Neural crest cell (in vitro differentiated cells): ENCODE measurements at regions not wholly inside any gene's neighbourhood (a gene's known extent, or its start where the extent isn't known, plus 50 kb on each side); places are given as distances from the start of the nearest gene placed in this dataset.

Source experiments
- DNase-seq: peaks from one replicate; pipeline ENCODE4 v3.0.0; 2021; ENCODE audit warnings: low read depth, mixed read lengths, low spot score
- H3K27ac Mint-ChIP-seq: one replicate; pipeline ENCODE4 v1.8.0; 2021; ENCODE audit warnings: mild to moderate bottlenecking, mixed read lengths; ENCODE audit not compliant: unreplicated experiment
- H3K27me3 Mint-ChIP-seq: 2 replicates; pipeline ENCODE4 v1.8.0; 2021; ENCODE audit warnings: low read depth, mild to moderate bottlenecking, mixed read lengths
- H3K36me3 Mint-ChIP-seq: 2 replicates; pipeline ENCODE4 v1.8.0; 2021; ENCODE audit warnings: low read depth, mild to moderate bottlenecking, mixed read lengths
- H3K4me1 Mint-ChIP-seq: 2 replicates; pipeline ENCODE4 v1.8.0; 2021; ENCODE audit warnings: mixed read lengths
- H3K4me3 Mint-ChIP-seq: one replicate; pipeline ENCODE4 v1.8.0; 2021; ENCODE audit warnings: mild to moderate bottlenecking, mixed read lengths
- H3K9me3 Mint-ChIP-seq: 2 replicates; pipeline ENCODE4 v1.8.0; 2021; ENCODE audit warnings: mixed read lengths
- TF ChIP-seq, protein P1 (sequence below): fragments of 200-600 bp; sonication (generic); conservative IDR thresholded peaks from 2 replicates; pipeline ENCODE4 v1.5.0; 2021; ENCODE audit warnings: antibody characterized with exemption, mild to moderate bottlenecking

DNA sequence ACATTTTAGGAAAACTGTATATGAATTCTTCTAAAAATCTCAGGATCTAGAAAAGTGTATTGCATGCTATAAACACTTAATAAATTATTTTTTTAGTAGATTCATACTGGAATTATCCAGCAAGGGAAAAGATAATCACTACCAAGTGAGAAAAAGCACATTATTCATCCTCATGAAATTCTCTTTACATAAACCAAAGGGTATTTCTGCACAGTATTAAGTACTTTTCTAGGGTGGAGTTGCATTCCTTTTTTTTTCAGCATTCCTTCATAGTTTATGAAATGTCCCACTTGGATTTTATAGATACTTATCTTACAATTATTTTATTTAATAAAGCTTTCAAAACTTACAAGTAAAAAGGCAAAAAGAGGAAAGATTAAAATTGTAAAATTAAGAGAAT lies 403.3 kb downstream of the HGF start:
- Mint-ChIP-seq H3K36me3 (no peaks in the 10 kb centered on the region), H3K4me3 (no peak overlapping the region), H3K4me1 (no peaks in the 10 kb centered on the region), H3K27me3 (no peaks in the 10 kb centered on the region), H3K9me3 (no peaks in the 10 kb centered on the region), H3K27ac (no peak overlapping the region)
- TF ChIP-seq, protein P1, sequence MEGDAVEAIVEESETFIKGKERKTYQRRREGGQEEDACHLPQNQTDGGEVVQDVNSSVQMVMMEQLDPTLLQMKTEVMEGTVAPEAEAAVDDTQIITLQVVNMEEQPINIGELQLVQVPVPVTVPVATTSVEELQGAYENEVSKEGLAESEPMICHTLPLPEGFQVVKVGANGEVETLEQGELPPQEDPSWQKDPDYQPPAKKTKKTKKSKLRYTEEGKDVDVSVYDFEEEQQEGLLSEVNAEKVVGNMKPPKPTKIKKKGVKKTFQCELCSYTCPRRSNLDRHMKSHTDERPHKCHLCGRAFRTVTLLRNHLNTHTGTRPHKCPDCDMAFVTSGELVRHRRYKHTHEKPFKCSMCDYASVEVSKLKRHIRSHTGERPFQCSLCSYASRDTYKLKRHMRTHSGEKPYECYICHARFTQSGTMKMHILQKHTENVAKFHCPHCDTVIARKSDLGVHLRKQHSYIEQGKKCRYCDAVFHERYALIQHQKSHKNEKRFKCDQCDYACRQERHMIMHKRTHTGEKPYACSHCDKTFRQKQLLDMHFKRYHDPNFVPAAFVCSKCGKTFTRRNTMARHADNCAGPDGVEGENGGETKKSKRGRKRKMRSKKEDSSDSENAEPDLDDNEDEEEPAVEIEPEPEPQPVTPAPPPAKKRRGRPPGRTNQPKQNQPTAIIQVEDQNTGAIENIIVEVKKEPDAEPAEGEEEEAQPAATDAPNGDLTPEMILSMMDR: no peak
- no peak for DNase-seq

DNA sequence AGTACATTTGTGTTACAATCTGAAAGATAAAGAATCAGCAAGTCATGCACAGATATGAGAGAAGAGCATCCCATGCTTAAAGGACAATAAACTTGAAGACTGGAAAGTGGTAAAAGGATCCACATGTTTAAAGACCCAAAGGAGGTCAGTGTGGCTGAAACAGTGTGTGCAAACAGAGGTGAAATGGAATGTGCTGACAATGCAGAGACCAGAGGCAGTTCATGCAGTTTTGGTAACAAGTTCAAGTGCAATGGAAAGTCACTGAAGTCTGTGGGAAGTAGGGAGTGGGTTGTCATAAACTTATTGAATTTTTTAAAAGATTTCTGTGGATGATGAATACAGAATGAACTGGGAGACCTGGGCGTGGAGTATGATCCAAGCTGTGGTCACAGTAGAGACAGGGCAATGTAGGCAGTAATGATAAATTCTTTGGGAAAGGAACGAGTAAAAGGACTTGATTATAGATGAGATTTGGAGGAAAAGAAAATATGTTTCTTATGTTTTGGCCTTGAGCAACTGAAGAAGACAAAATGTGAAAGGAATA lies 408.0 kb downstream of the HGF start:
- Mint-ChIP-seq H3K36me3 (no peaks in the 10 kb centered on the region), H3K4me3 (no peak overlapping the region), H3K27me3 (no peaks in the 10 kb centered on the region), H3K4me1 (no peaks in the 10 kb centered on the region), H3K9me3 (no peaks in the 10 kb centered on the region), H3K27ac (no peak overlapping the region)
- DNase-seq: no peak
- TF ChIP-seq, protein P1: no peak

DNA sequence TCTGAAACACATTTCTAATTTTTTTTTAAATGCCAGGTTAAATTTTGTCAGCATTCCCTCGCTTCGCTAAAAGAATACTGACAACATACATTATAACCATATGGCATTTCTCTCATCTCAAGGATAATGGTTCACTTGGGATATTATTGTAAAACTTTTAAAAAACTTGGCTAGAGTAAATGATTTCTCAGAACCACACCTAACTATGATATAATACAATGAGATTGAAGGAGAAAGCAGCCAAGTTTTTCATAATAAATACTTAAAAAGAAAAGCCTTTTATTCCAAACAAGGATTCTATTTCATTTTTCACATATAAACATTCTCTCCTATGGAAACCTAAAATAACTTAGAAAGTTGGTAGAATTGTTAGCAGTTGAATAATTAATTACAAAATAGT lies 413.9 kb downstream of the HGF start:
- peaks cover 7% of the 10 kb centered on the region for H3K9me3 Mint-ChIP-seq
- no peak overlapping the region for H3K27ac Mint-ChIP-seq
- no peaks in the 10 kb centered on the region for H3K4me1 Mint-ChIP-seq
- H3K36me3 Mint-ChIP-seq: no peaks in the 10 kb centered on the region
- TF ChIP-seq, protein P1: no peak
- H3K4me3 Mint-ChIP-seq: no peak overlapping the region
- H3K27me3 Mint-ChIP-seq: no peaks in the 10 kb centered on the region
- no peak for DNase-seq

DNA sequence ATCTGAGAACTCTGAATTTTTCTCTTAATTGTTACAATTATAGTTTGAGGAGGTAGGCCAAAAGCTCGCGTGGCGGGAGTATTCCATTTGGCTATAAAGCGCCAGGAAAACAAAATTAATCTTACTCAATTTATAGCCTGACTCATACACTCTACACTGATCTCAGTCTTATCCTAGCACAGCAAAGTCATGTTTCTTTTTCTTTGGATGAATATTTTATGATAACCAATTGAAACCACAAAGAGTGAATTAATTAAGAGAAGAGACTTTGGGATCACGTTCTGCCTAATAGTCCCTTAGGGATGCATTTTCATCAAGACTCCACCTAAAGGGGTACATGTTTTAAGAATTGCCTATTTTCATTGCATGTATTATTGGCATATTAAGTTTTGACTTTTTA lies 420.8 kb downstream of the HGF start:
- no peaks in the 10 kb centered on the region for H3K36me3 Mint-ChIP-seq

DNA sequence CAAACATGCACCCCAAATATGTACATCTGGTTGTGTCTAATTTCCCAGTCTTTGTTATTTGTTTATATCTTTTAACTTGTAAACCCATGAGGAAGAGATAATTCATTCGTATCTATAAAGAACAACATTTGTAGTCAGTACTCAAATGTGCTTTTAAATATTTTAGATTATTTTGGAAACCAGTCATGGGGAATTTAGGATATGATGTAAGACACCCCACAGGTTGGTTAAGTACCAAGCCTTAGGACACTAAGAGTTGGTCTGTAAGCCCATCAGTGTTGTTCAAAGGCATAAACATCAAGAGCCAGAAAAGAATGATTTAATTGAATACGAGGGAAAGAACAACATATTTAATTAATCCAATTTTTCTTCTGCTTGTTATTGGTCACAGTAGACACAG lies 421.1 kb upstream of the SEMA3C start:
- Mint-ChIP-seq H3K9me3 (peaks cover 7% of the 10 kb centered on the region), H3K27me3 (no peaks in the 10 kb centered on the region), H3K4me3 (no peak overlapping the region), H3K4me1 (no peaks in the 10 kb centered on the region), H3K36me3 (no peaks in the 10 kb centered on the region), H3K27ac (no peak overlapping the region)
- TF ChIP-seq, protein P1: no peak
- no peak for DNase-seq

More for the DNA sequence above, 420.8 kb downstream of the HGF start:
- TF ChIP-seq, protein P1: no peak
- no peaks in the 10 kb centered on the region for H3K27me3 Mint-ChIP-seq
- H3K27ac Mint-ChIP-seq: no peak overlapping the region
- H3K9me3 Mint-ChIP-seq: peaks cover 10% of the 10 kb centered on the region
- no peak for DNase-seq
- H3K4me1 Mint-ChIP-seq: no peaks in the 10 kb centered on the region
- no peak overlapping the region for H3K4me3 Mint-ChIP-seq

DNA sequence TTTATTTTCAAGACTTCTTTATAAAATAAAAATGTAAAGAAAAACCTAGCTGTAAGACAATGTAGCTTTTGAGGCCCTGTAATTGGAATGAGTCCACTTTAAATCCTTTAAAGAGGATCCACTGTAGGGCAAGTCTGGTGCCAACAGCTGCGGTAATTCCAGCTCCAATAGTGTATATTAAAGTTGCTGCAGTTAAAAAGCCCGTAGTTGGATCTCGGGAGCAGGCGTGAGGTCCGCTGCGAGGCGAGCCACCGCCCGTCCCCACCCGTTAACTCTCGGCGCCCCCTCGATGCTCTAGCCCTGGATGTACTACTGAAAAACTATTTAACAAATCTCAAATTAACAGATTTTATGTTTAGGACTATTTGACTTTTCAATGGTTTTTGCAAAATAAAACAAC lies 414.7 kb upstream of the SEMA3C start:
- TF ChIP-seq, protein P1: no peak
- DNase-seq: no peak
- Mint-ChIP-seq H3K36me3 (no peaks in the 10 kb centered on the region), H3K27me3 (no peaks in the 10 kb centered on the region), H3K4me1 (no peaks in the 10 kb centered on the region), H3K4me3 (no peak overlapping the region), H3K27ac (no peak overlapping the region), H3K9me3 (peaks cover 3% of the 10 kb centered on the region)
